CD4-positive, CD25-positive, alpha-beta regulatory T cell (primary cell): ENCODE measurements at regions not wholly inside any gene's neighbourhood (a gene's known extent, or its start where the extent isn't known, plus 50 kb on each side); places are given as distances from the start of the nearest gene placed in this dataset.
"Not testable (repeated sequence)": the region's sequence is repeated elsewhere in the genome, so short reads cannot be mapped to it uniquely, and the experiment has no call there.

Experiments used
- ATAC-seq, 2 donors: fragments of 150-1000 bp; cut with Tn5 transposase; one replicate each; pipeline ENCODE4 v1.10.0; 2021; ENCODE audit warnings: low read depth in 2 of 2, moderate number of reproducible peaks in 2 of 2, moderate library complexity in 1 of 2
- DNase-seq, 3 donors: peaks; one replicate each; pipeline versions ENCODE4 v3.0.0 to v3.0.0-alpha.2; 2012 to 2022; ENCODE audit warnings: mixed read lengths in 1 of 3
- H3K27ac ChIP-seq: one replicate; pipeline ENCODE4 v1.7.0; 2013; ENCODE audit warnings: mild to moderate bottlenecking, low read length; ENCODE audit not compliant: insufficient read depth, poor library complexity, severe bottlenecking
- H3K27me3 ChIP-seq: one replicate; pipeline ENCODE4 v1.7.0; 2013; ENCODE audit warnings: low read length; ENCODE audit not compliant: control insufficient read depth, insufficient read depth
- H3K36me3 ChIP-seq: one replicate; pipeline ENCODE4 v1.7.0; 2013; ENCODE audit warnings: mild to moderate bottlenecking, low read length, moderate library complexity; ENCODE audit not compliant: control insufficient read depth, insufficient read depth
- H3K4me1 ChIP-seq: 2 replicates; pipeline ENCODE4 v1.7.0; 2013; ENCODE audit warnings: mild to moderate bottlenecking, low read length; ENCODE audit not compliant: insufficient read depth, control insufficient read depth, poor library complexity, severe bottlenecking
- H3K4me3 ChIP-seq: one replicate; pipeline ENCODE4 v1.7.0; 2013; ENCODE audit warnings: low read depth, mild to moderate bottlenecking, low read length, moderate library complexity
- H3K9me3 ChIP-seq, 2 experiments: 1 replicate in 1 of 2; 2 replicates in 1 of 2; pipeline ENCODE4 v1.7.0; 2013; ENCODE audit warnings: low read length in 2 of 2, mild to moderate bottlenecking in 1 of 2, moderate library complexity in 1 of 2; ENCODE audit not compliant: control insufficient read depth in 2 of 2
- H3K27ac Mint-ChIP-seq, 3 donors: one replicate each; pipeline ENCODE4 v1.8.0; 2020 to 2022; ENCODE audit warnings: mild to moderate bottlenecking in 3 of 3, mixed read lengths in 3 of 3, moderate library complexity in 2 of 3
- H3K27me3 Mint-ChIP-seq: one replicate; pipeline ENCODE4 v1.8.0; 2022; ENCODE audit warnings: mild to moderate bottlenecking, mixed read lengths
- H3K36me3 Mint-ChIP-seq: one replicate; pipeline ENCODE4 v1.8.0; 2020; ENCODE audit warnings: mixed read lengths
- H3K4me1 Mint-ChIP-seq, 4 donors: one replicate each; pipeline ENCODE4 v1.8.0; 2020 to 2022; ENCODE audit warnings: mixed read lengths in 4 of 4, mild to moderate bottlenecking in 1 of 4
- H3K4me3 Mint-ChIP-seq, 4 donors: one replicate each; pipeline ENCODE4 v1.8.0; 2020 to 2022; ENCODE audit warnings: mild to moderate bottlenecking in 4 of 4, mixed read lengths in 4 of 4, moderate library complexity in 3 of 4
- H3K9me3 Mint-ChIP-seq, 7 donors: one replicate each; pipeline ENCODE4 v1.8.0; 2020 to 2022; ENCODE audit warnings: mixed read lengths in 7 of 7, mild to moderate bottlenecking in 3 of 7, moderate library complexity in 2 of 7

GRCh38 chrX:500481-501010, 113.8 kb upstream of the PPP2R3B start:
- H3K4me1 Mint-ChIP-seq: peaks cover 0 to 5% (median 1%) of the 10 kb centered on the region in 4 donors
- no peak overlapping the region for H3K27ac Mint-ChIP-seq
- no peak for ATAC-seq

DNA sequence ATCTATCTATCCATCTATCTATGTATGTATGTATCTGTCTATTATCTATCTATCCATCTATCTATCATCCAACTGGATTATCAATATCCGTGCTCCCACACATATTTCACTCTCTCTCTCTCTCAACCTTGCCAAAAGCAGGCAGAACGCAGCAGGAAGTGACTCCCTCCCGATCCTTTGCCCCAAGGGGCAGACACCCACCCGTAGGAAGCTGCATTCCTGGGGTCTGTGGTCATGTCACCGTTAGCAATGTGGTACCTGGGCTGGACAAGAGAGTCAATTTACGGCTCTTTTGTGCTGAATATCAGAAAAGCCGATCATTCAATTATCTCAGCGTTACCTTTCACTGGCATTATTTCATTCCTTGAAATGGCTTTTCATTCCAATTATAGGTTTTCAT, 119.6 kb upstream of the PPP2R3B start:
- H3K9me3 ChIP-seq: peaks cover 0 to 4% of the 10 kb centered on the region in 2 experiments
- H3K27ac ChIP-seq: no peak overlapping the region
- Mint-ChIP-seq H3K27me3 (peaks cover 11% of the 10 kb centered on the region), H3K27ac (no peak overlapping the region), H3K36me3 (no peaks in the 10 kb centered on the region), H3K9me3 (peaks cover 4 to 31% (median 12%) of the 10 kb centered on the region in 7 donors), H3K4me3 (no peak overlapping the region), H3K4me1 (peaks cover 0 to 5% (median 0%) of the 10 kb centered on the region in 4 donors)
- no peak overlapping the region for H3K4me3 ChIP-seq
- H3K27me3 ChIP-seq: no peaks in the 10 kb centered on the region
- ATAC-seq (no peak), DNase-seq (no peak)
- H3K36me3 ChIP-seq: no peaks in the 10 kb centered on the region
- no peaks in the 10 kb centered on the region for H3K4me1 ChIP-seq

More at GRCh38 chrX:500481-501010, 113.8 kb upstream of the PPP2R3B start:
- Histone ChIP-seq H3K36me3 (no peaks in the 10 kb centered on the region), H3K27me3 (no peaks in the 10 kb centered on the region), H3K27ac (no peak overlapping the region), H3K4me1 (no peaks in the 10 kb centered on the region), H3K9me3 (no peaks in the 10 kb centered on the region), H3K4me3 (no peak overlapping the region)
- Mint-ChIP-seq H3K9me3 (peaks cover 2 to 20% (median 7%) of the 10 kb centered on the region in 7 donors), H3K4me3 (no peak overlapping the region), H3K36me3 (no peaks in the 10 kb centered on the region), H3K27me3 (peaks cover 20% of the 10 kb centered on the region)
- no peak for DNase-seq

- Histone ChIP-seq H3K9me3 (peaks cover 0 to 4% of the 10 kb centered on the region in 2 experiments), H3K4me1 (no peaks in the 10 kb centered on the region), H3K4me3 (no peak overlapping the region), H3K36me3 (no peaks in the 10 kb centered on the region), H3K27ac (no peak overlapping the region), H3K27me3 (no peaks in the 10 kb centered on the region)
- DNase-seq (no peak), ATAC-seq (no peak)
- Mint-ChIP-seq H3K4me3 (no peak overlapping the region), H3K9me3 (peaks cover 1 to 23% (median 6%) of the 10 kb centered on the region in 7 donors), H3K36me3 (no peaks in the 10 kb centered on the region), H3K27ac (no peak overlapping the region), H3K27me3 (peaks cover 5% of the 10 kb centered on the region), H3K4me1 (no peaks in the 10 kb centered on the region)
Observed at GRCh38 chrX:508163-508562, 121.5 kb upstream of the PPP2R3B start.

GRCh38 chrX:508821-509220, 121.8 kb upstream of the SHOX start:
- H3K36me3 ChIP-seq, H3K4me1 Mint-ChIP-seq, H3K9me3 ChIP-seq, H3K27me3 ChIP-seq, H3K27ac ChIP-seq, H3K4me3 ChIP-seq, H3K27me3 Mint-ChIP-seq, DNase-seq, H3K4me1 ChIP-seq, H3K27ac Mint-ChIP-seq, ATAC-seq, H3K36me3 Mint-ChIP-seq, H3K4me3 Mint-ChIP-seq: not testable (repeated sequence)
- peaks cover 1 to 23% (median 6%) of the 10 kb centered on the region in 7 donors for H3K9me3 Mint-ChIP-seq

DNA sequence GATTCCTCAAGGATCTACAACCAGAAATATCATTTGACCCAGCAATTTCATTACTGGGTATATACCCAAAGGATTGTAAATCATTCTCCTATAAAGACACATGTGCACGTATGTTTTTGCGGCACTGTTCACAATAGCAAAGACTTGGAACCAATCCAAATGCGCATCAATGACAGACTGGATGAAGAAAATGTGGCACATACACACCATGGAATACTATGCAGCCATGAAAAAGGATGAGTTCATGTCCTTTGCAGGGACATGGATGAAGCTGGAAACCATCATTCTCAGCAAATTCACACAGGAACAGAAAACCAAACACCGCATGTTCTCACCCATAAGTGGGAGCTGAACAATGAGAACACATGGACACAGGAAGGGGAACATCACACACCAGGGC, 119.5 kb upstream of the SHOX start:
- H3K4me3 ChIP-seq, H3K9me3 ChIP-seq, H3K4me1 Mint-ChIP-seq, H3K36me3 Mint-ChIP-seq, H3K4me3 Mint-ChIP-seq, ATAC-seq, H3K27me3 Mint-ChIP-seq, H3K27me3 ChIP-seq, H3K27ac ChIP-seq, H3K27ac Mint-ChIP-seq, H3K36me3 ChIP-seq, H3K4me1 ChIP-seq, DNase-seq: not testable (repeated sequence)
- peaks cover 0 to 21% (median 2%) of the 10 kb centered on the region in 7 donors for H3K9me3 Mint-ChIP-seq

GRCh38 chrX:518319-518718, 112.3 kb upstream of the SHOX start:
- Histone ChIP-seq H3K4me1 (no peaks in the 10 kb centered on the region), H3K36me3 (no peaks in the 10 kb centered on the region), H3K9me3 (peaks cover 0 to 3% of the 10 kb centered on the region in 2 experiments), H3K4me3 (no peak overlapping the region), H3K27me3 (no peaks in the 10 kb centered on the region), H3K27ac (no peak overlapping the region)
- H3K27me3 Mint-ChIP-seq: no peaks in the 10 kb centered on the region
- DNase-seq: no peak
- no peak overlapping the region for H3K27ac Mint-ChIP-seq
- no peaks in the 10 kb centered on the region for H3K36me3 Mint-ChIP-seq
- no peaks in the 10 kb centered on the region for H3K4me1 Mint-ChIP-seq
- ATAC-seq: no peak
- H3K4me3 Mint-ChIP-seq: no peak overlapping the region
- H3K9me3 Mint-ChIP-seq: peaks cover 0 to 8% (median 0%) of the 10 kb centered on the region in 7 donors

DNA sequence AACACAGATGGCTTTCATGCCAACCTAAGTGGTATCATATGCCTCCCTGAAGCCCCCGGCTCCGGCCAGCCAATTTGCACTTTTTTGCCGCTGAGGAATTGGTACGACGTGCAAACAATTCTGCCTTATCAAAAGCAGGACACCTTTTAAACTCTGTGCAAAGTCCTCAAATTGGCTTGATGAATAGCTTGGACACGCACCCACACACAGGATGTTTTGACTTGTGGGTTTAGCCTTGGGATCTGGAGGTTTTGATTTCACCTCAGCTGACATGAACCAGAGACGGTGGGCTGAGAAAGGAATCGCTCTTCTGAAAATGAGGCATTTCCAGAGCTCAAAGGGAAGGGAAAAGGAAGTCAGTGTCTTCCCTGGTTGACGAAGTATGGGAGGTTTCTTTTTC, 110.8 kb upstream of the SHOX start:
- Histone ChIP-seq H3K27ac (no peak overlapping the region), H3K36me3 (no peaks in the 10 kb centered on the region), H3K4me3 (no peak overlapping the region), H3K4me1 (no peaks in the 10 kb centered on the region), H3K27me3 (no peaks in the 10 kb centered on the region), H3K9me3 (peaks cover 0 to 3% of the 10 kb centered on the region in 2 experiments)
- H3K27me3 Mint-ChIP-seq: no peaks in the 10 kb centered on the region
- DNase-seq (no peak), ATAC-seq (no peak)
- H3K27ac Mint-ChIP-seq: no peak overlapping the region
- H3K4me3 Mint-ChIP-seq: no peak overlapping the region
- H3K36me3 Mint-ChIP-seq: no peaks in the 10 kb centered on the region
- H3K9me3 Mint-ChIP-seq: peaks cover 0 to 15% (median 0%) of the 10 kb centered on the region in 7 donors
- H3K4me1 Mint-ChIP-seq: no peaks in the 10 kb centered on the region

DNA sequence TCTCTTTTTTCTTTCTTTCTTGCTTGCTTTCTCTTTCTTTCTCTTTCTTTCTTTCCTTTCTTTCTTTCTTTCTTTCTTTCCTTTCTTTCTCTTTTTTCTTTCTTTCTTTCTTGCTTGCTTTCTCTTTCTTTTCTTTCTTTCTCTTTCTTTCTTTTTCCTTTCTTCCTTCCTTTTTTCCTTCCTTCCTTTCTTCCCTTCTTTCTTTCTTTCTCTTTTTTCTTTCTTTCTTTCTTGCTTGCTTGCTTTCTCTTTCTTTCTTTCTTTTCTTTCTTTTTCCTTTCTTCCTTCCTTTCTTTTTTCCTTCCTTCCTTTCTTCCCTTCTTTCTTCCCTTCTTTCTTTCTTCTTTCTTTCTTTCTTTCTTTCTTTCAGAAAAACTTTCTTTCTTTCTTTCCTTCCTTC, 108.1 kb upstream of the SHOX start:
- Histone ChIP-seq H3K4me1 (no peaks in the 10 kb centered on the region), H3K36me3 (no peaks in the 10 kb centered on the region), H3K27ac (no peak overlapping the region), H3K9me3 (peaks cover 3 to 7% of the 10 kb centered on the region in 2 experiments), H3K4me3 (no peak overlapping the region), H3K27me3 (no peaks in the 10 kb centered on the region)
- Mint-ChIP-seq H3K36me3 (no peaks in the 10 kb centered on the region), H3K4me3 (no peak overlapping the region), H3K9me3 (peaks cover 0 to 12% (median 4%) of the 10 kb centered on the region in 7 donors), H3K27me3 (no peaks in the 10 kb centered on the region), H3K4me1 (no peaks in the 10 kb centered on the region), H3K27ac (no peak overlapping the region)
- ATAC-seq (no peak), DNase-seq (no peak)
